ENCODE measurements at regions not wholly inside any gene's neighbourhood (a gene's known extent, or its start where the extent isn't known, plus 50 kb on each side); places are given as distances from the start of the nearest gene placed in this dataset.

DNA sequence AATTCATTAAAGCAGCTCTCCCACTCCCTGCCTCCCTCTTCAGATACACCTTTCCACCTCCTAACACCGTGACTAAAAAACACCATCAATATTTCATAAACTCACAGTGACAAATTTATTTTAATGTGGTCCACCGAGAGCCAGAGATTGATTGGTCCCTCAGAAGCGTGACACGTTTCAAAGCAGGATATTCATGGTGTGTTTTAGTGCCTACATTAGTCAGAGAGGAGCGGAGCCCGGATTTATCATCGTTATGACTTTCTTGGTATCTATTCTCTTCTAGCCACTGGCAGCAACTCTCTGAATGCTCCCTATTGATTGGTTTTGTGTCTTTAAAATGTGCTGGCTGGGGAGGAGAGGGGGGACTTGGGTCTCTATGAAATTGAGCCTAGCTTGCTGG lies 265.3 kb downstream of the DHX35 start:
- Mint-ChIP-seq H3K4me3 (no peak overlapping the region), H3K4me1 (no peaks in the 10 kb centered on the region), H3K27ac (no peak overlapping the region), H3K36me3 (no peaks in the 10 kb centered on the region), H3K27me3 (ENCODE audit: low read depth) (peaks cover 12% of the 10 kb centered on the region), H3K9me3 (no peaks in the 10 kb centered on the region)
- DNase-seq (ENCODE audit: low spot score) (no peak), ATAC-seq (no peak)
- ChIA-PET CTCF (interaction anchor here (1.9 kb wide), 1 partner anchor 13 kb away, joined by 5 read pairs; no protein-coding TSS in a partner anchor), POLR2A (no interaction called here)
- no peak for TF ChIP-seq NR1H2 (CRISPR knock-in tag; IDR thresholded peaks at IDR 0.05)
- no peak for TF ChIP-seq CREM (CRISPR knock-in tag; IDR thresholded peaks at IDR 0.05)
- TF ChIP-seq ZNF416 (CRISPR knock-in tag; IDR thresholded peaks at IDR 0.05), result no peak
- TF ChIP-seq USF1 (CRISPR knock-in tag; IDR thresholded peaks at IDR 0.05), result no peak
- no peak for TF ChIP-seq CREB1 (CRISPR knock-in tag; IDR thresholded peaks at IDR 0.05)
- TF ChIP-seq FOXK1 (CRISPR knock-in tag; IDR thresholded peaks at IDR 0.05), result no peak
- no peak for TF ChIP-seq ZNF263 (CRISPR knock-in tag; IDR thresholded peaks at IDR 0.05; ENCODE audit: low read depth)
- TF ChIP-seq, protein P1, sequence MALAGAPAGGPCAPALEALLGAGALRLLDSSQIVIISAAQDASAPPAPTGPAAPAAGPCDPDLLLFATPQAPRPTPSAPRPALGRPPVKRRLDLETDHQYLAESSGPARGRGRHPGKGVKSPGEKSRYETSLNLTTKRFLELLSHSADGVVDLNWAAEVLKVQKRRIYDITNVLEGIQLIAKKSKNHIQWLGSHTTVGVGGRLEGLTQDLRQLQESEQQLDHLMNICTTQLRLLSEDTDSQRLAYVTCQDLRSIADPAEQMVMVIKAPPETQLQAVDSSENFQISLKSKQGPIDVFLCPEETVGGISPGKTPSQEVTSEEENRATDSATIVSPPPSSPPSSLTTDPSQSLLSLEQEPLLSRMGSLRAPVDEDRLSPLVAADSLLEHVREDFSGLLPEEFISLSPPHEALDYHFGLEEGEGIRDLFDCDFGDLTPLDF (CRISPR knock-in tag; IDR thresholded peaks at IDR 0.05), result no peak
- no peak for TF ChIP-seq ATF3 (CRISPR knock-in tag; conservative IDR thresholded peaks at IDR 0.05)
- no peak for TF ChIP-seq OVOL2 (CRISPR knock-in tag; IDR thresholded peaks at IDR 0.05; ENCODE audit: borderline replicate concordance)
- TF ChIP-seq JUN (CRISPR knock-in tag; IDR thresholded peaks at IDR 0.05), result no peak
- TF ChIP-seq NFYB (CRISPR knock-in tag; conservative IDR thresholded peaks at IDR 0.05; ENCODE audit: low read depth), result no peak
- TF ChIP-seq, protein P2, sequence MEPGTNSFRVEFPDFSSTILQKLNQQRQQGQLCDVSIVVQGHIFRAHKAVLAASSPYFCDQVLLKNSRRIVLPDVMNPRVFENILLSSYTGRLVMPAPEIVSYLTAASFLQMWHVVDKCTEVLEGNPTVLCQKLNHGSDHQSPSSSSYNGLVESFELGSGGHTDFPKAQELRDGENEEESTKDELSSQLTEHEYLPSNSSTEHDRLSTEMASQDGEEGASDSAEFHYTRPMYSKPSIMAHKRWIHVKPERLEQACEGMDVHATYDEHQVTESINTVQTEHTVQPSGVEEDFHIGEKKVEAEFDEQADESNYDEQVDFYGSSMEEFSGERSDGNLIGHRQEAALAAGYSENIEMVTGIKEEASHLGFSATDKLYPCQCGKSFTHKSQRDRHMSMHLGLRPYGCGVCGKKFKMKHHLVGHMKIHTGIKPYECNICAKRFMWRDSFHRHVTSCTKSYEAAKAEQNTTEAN (CRISPR knock-in tag; IDR thresholded peaks at IDR 0.05), result no peak
- no peak for TF ChIP-seq ELF4 (CRISPR knock-in tag; IDR thresholded peaks at IDR 0.05; ENCODE audit: low read depth)
- TF ChIP-seq, protein P3, sequence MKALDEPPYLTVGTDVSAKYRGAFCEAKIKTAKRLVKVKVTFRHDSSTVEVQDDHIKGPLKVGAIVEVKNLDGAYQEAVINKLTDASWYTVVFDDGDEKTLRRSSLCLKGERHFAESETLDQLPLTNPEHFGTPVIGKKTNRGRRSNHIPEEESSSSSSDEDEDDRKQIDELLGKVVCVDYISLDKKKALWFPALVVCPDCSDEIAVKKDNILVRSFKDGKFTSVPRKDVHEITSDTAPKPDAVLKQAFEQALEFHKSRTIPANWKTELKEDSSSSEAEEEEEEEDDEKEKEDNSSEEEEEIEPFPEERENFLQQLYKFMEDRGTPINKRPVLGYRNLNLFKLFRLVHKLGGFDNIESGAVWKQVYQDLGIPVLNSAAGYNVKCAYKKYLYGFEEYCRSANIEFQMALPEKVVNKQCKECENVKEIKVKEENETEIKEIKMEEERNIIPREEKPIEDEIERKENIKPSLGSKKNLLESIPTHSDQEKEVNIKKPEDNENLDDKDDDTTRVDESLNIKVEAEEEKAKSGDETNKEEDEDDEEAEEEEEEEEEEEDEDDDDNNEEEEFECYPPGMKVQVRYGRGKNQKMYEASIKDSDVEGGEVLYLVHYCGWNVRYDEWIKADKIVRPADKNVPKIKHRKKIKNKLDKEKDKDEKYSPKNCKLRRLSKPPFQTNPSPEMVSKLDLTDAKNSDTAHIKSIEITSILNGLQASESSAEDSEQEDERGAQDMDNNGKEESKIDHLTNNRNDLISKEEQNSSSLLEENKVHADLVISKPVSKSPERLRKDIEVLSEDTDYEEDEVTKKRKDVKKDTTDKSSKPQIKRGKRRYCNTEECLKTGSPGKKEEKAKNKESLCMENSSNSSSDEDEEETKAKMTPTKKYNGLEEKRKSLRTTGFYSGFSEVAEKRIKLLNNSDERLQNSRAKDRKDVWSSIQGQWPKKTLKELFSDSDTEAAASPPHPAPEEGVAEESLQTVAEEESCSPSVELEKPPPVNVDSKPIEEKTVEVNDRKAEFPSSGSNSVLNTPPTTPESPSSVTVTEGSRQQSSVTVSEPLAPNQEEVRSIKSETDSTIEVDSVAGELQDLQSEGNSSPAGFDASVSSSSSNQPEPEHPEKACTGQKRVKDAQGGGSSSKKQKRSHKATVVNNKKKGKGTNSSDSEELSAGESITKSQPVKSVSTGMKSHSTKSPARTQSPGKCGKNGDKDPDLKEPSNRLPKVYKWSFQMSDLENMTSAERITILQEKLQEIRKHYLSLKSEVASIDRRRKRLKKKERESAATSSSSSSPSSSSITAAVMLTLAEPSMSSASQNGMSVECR (CRISPR knock-in tag; IDR thresholded peaks at IDR 0.05; ENCODE audit: borderline replicate concordance), result no peak
- TF ChIP-seq ESRRA (CRISPR knock-in tag; IDR thresholded peaks at IDR 0.05; ENCODE audit: borderline replicate concordance), result no peak
- no peak for TF ChIP-seq PREB (CRISPR knock-in tag; IDR thresholded peaks at IDR 0.05; ENCODE audit: borderline replicate concordance)
- TF ChIP-seq GTF2I (CRISPR knock-in tag; conservative IDR thresholded peaks at IDR 0.05), result no peak
- no peak for TF ChIP-seq HMGA2 (CRISPR knock-in tag; IDR thresholded peaks at IDR 0.05)

All from WTC11 (cell line).